GM19240 (cell line): ENCODE measurements at regions not wholly inside any gene's neighbourhood (a gene's known extent, or its start where the extent isn't known, plus 50 kb on each side); places are given as distances from the start of the nearest gene placed in this dataset.

Source experiments
- DNase-seq: peaks from one replicate; pipeline ENCODE4 v3.0.0; 2011; ENCODE audit warnings: low spot score; ENCODE audit not compliant: insufficient read length

GRCh38 chr13:73224703-73225102 is 165.9 kb downstream of the KLF5 start:
- no peak for DNase-seq

GRCh38 chr13:73223372-73223781 is 164.6 kb downstream of the KLF5 start:
- DNase-seq: no peak

- DNase-seq: no peak
Observed at GRCh38 chr13:73222627-73223305, 164.0 kb downstream of the KLF5 start.

- no peak for DNase-seq
Observed at GRCh38 chr13:73220966-73221720, 162.3 kb downstream of the KLF5 start.

- DNase-seq: no peak
Observed at GRCh38 chr13:73218181-73218580, 159.4 kb downstream of the KLF5 start.

- no peak for DNase-seq
Observed at GRCh38 chr13:73216381-73216831, 157.6 kb downstream of the KLF5 start.

GRCh38 chr13:73215823-73216222 is 157.0 kb downstream of the KLF5 start:
- no peak for DNase-seq

GRCh38 chr13:73212482-73212881 is 153.7 kb downstream of the KLF5 start:
- no peak for DNase-seq

- no peak for DNase-seq
Observed at GRCh38 chr13:73210218-73210883, 151.5 kb downstream of the KLF5 start.

GRCh38 chr13:73204952-73205351 is 146.1 kb downstream of the KLF5 start:
- no peak for DNase-seq

- no peak for DNase-seq
Observed at GRCh38 chr13:73201626-73202025, 142.8 kb downstream of the KLF5 start.

- no peak for DNase-seq
Observed at GRCh38 chr13:73198991-73199411, 140.2 kb downstream of the KLF5 start.

GRCh38 chr13:73195091-73195490 is 136.3 kb downstream of the KLF5 start:
- DNase-seq: no peak

- no peak for DNase-seq
Observed at GRCh38 chr13:73194310-73194709, 135.5 kb downstream of the KLF5 start.

GRCh38 chr13:73193554-73193953 is 134.7 kb downstream of the KLF5 start:
- no peak for DNase-seq

GRCh38 chr13:73190477-73190876 is 131.7 kb downstream of the KLF5 start:
- DNase-seq: no peak

- no peak for DNase-seq
Observed at GRCh38 chr13:73189776-73190175, 131.0 kb downstream of the KLF5 start.

GRCh38 chr13:73189362-73189761 is 130.6 kb downstream of the KLF5 start:
- DNase-seq: no peak

- no peak for DNase-seq
Observed at GRCh38 chr13:73187106-73187505, 128.3 kb downstream of the KLF5 start.

GRCh38 chr13:73179650-73180274 is 121.0 kb downstream of the KLF5 start:
- DNase-seq: no peak

- DNase-seq: no peak
Observed at GRCh38 chr13:73177916-73178565, 119.2 kb downstream of the KLF5 start.
